HCT116 (cell line): ENCODE measurements at regions not wholly inside any gene's neighbourhood (a gene's known extent, or its start where the extent isn't known, plus 50 kb on each side); places are given as distances from the start of the nearest gene placed in this dataset.

Source experiments
- ATAC-seq: fragments of 200-7000 bp; cut with Tn5 transposase; 2 replicates; pipeline ENCODE4 v1.9.1; 2020; ENCODE audit warnings: mild to moderate bottlenecking, moderate library complexity
- BruUV-seq: library from RNA; stranded (reverse); fragments of 400-500 nt; replicated peaks from 2 replicates; lab custom pipeline; 2021; lab: Mats Ljungman, UMichigan
- CTCF ChIA-PET: fragments of 300-600 bp; sonication (Branson Sonifier 250); formaldehyde crosslinking; loops from one replicate; lab custom pipeline; 2021; ENCODE audit warnings: antibody characterized with exemption; lab: Charles Lee
- POLR2A ChIA-PET: fragments of 300-600, 350-600 bp; sonication (Branson Sonifier 250); formaldehyde crosslinking; loops from one replicate; lab custom pipeline; 2021; ENCODE audit warnings: antibody characterized with exemption; lab: Charles Lee
- RAD21 ChIA-PET, 2 experiments: fragments of 300-600 bp; sonication (Branson Sonifier 250); formaldehyde crosslinking; loops; one replicate each; lab custom pipeline; 2023; ENCODE audit warnings: low total read pairs in 2 of 2; ENCODE audit not compliant: uncharacterized antibody in 2 of 2, unreplicated experiment in 2 of 2, low non-redundant PET in 1 of 2; lab: Charles Lee
- DNase-seq: peaks from one replicate; pipeline ENCODE4 v3.0.0-alpha.2; 2010; ENCODE audit warnings: low read depth, low spot score
- H2AFZ ChIP-seq: fragments of 200-600 bp; shearing (Covaris generic), sonication (generic); 2 replicates; pipeline ENCODE4 v1.6.1; 2017; ENCODE audit warnings: low read depth, mixed run types, mixed read lengths, antibody characterized with exemption, low read length; ENCODE audit not compliant: poor library complexity, severe bottlenecking
- H3K27ac ChIP-seq: 2 replicates; pipeline ENCODE4 v1.5.1; 2012; ENCODE audit warnings: low read depth, low read length
- H3K27me3 ChIP-seq: fragments of 200-600 bp; sonication (generic); 2 replicates; pipeline ENCODE4 v1.6.1; 2016; ENCODE audit warnings: mixed run types, low read length, mixed read lengths; ENCODE audit not compliant: insufficient read depth
- H3K36me3 ChIP-seq, 2 experiments: fragments of 200-500 bp in 1 of 2; fragments of 200-600 bp in 1 of 2; sonication (Bioruptor generic) in 1 of 2; sonication (generic) in 1 of 2; 2 replicates each; pipeline versions ENCODE4 v1.5.1 to v1.6.1; 2014 to 2016; ENCODE audit warnings: low read length in 2 of 2, inconsistent platforms in 1 of 2, mixed read lengths in 1 of 2, mixed run types in 1 of 2; ENCODE audit not compliant: insufficient read depth in 2 of 2, control insufficient read depth in 1 of 2
- H3K4me1 ChIP-seq, 2 experiments: fragments of 200-600 bp in 1 of 2; sonication (generic) in 1 of 2; 2 replicates each; pipeline versions ENCODE4 v1.5.1 to v1.6.1; 2012 to 2017; ENCODE audit warnings: low read length in 2 of 2, inconsistent platforms in 1 of 2, mild to moderate bottlenecking in 1 of 2, mixed read lengths in 1 of 2, mixed run types in 1 of 2, moderate library complexity in 1 of 2; ENCODE audit not compliant: insufficient read depth in 2 of 2, control insufficient read depth in 1 of 2
- H3K4me2 ChIP-seq: fragments of 200-600 bp; sonication (generic); 2 replicates; pipeline ENCODE4 v1.6.1; 2017; ENCODE audit warnings: mixed run types, low read length, mixed read lengths
- H3K4me3 ChIP-seq, 2 experiments: fragments of 200-600 bp in 1 of 2; sonication (generic) in 1 of 2; replicated peaks in 1 of 2; 2 replicates each; pipeline ENCODE4 v1.5.1; 2011 to 2016; ENCODE audit warnings: low read length in 2 of 2, control low read depth in 1 of 2, low read depth in 1 of 2, mild to moderate bottlenecking in 1 of 2, mixed read lengths in 1 of 2, mixed run types in 1 of 2
- H3K79me2 ChIP-seq: fragments of 200-600 bp; sonication (generic); 2 replicates; pipeline ENCODE4 v1.6.1; 2017; ENCODE audit warnings: mild to moderate bottlenecking, mixed run types, low read length, moderate library complexity, mixed read lengths; ENCODE audit not compliant: insufficient read depth
- H3K9ac ChIP-seq: fragments of 200-600 bp; sonication (generic); 2 replicates; pipeline ENCODE4 v1.6.1; 2016; ENCODE audit warnings: low read length, mixed read lengths
- H3K9me2 ChIP-seq: fragments of 200-600 bp; sonication (generic), shearing (Covaris generic); 2 replicates; pipeline ENCODE4 v1.6.1; 2017; ENCODE audit warnings: mixed run types, mild to moderate bottlenecking, moderate library complexity; ENCODE audit not compliant: insufficient read depth
- H3K9me3 ChIP-seq, 2 experiments: fragments of 200-500 bp in 1 of 2; fragments of 200-600 bp in 1 of 2; sonication (Bioruptor generic) in 1 of 2; sonication (generic) in 1 of 2; 2 replicates each; pipeline ENCODE4 v1.6.1; 2014 to 2017; ENCODE audit warnings: low read length in 2 of 2, mixed read lengths in 2 of 2, inconsistent platforms in 1 of 2, low read depth in 1 of 2, mild to moderate bottlenecking in 1 of 2, mixed run types in 1 of 2, moderate library complexity in 1 of 2; ENCODE audit not compliant: control insufficient read depth in 1 of 2, insufficient read depth in 1 of 2
- H4K20me1 ChIP-seq: fragments of 200-600 bp; sonication (generic), shearing (Covaris generic); 2 replicates; pipeline ENCODE4 v1.6.1; 2017; ENCODE audit warnings: mixed run types, mild to moderate bottlenecking, moderate library complexity; ENCODE audit not compliant: insufficient read depth
- CEBPB ChIP-seq: IDR thresholded peaks from 2 replicates; pipeline ENCODE4 v1.6.1; 2012; ENCODE audit warnings: low read depth
- EGR1 ChIP-seq: IDR thresholded peaks from 2 replicates; pipeline ENCODE4 v1.6.1; 2012; ENCODE audit warnings: low read depth
- ELF1 ChIP-seq: IDR thresholded peaks from 2 replicates; pipeline ENCODE4 v1.6.1; 2012; ENCODE audit warnings: low read depth, borderline replicate concordance
- EZH2 ChIP-seq: fragments of 200-600 bp; sonication (generic); IDR thresholded peaks from 2 replicates; pipeline ENCODE4 v1.6.1; 2017; ENCODE audit warnings: antibody characterized with exemption, mixed run types
- EZH2phosphoT487 ChIP-seq: fragments of 200-600 bp; IDR thresholded peaks from 2 replicates; pipeline ENCODE4 v1.6.1; 2018; ENCODE audit warnings: antibody characterized with exemption, borderline replicate concordance
- JUND ChIP-seq: IDR thresholded peaks from 2 replicates; pipeline ENCODE4 v1.6.1; 2012
- POLR2A ChIP-seq: IDR thresholded peaks from 2 replicates; pipeline ENCODE4 v1.7.0; 2011; ENCODE audit warnings: borderline replicate concordance; ENCODE audit not compliant: insufficient read depth, insufficient read length; ENCODE audit errors: extremely low read depth
- POLR2AphosphoS5 ChIP-seq: IDR thresholded peaks from 2 replicates; pipeline ENCODE4 v1.6.1; 2011; ENCODE audit warnings: mild to moderate bottlenecking, low read depth, low read length, moderate library complexity
- RAD21 ChIP-seq: IDR thresholded peaks from 2 replicates; pipeline ENCODE4 v1.6.1; 2012; ENCODE audit warnings: low read depth, mild to moderate bottlenecking
- SIN3A ChIP-seq: IDR thresholded peaks from 2 replicates; pipeline ENCODE4 v1.6.1; 2012; ENCODE audit warnings: low read depth
- SP1 ChIP-seq: IDR thresholded peaks from 2 replicates; pipeline ENCODE4 v1.6.1; 2012; ENCODE audit warnings: low read depth
- ZFX ChIP-seq: fragments of 450-650 bp; IDR thresholded peaks from 2 replicates; pipeline ENCODE4 v1.6.1; 2017
- intact Hi-C: fragments of 100-400 bp; cut with micrococcal nuclease; formaldehyde crosslinking; loops from 2 replicates; pipeline ENCODE4 v1.10.0; 2022
- TF ChIP-seq, protein P1 (sequence below), 3 experiments: fragments of 200-600 bp in 1 of 3; sonication (generic) in 1 of 3; IDR thresholded peaks in 2 of 3; conservative IDR thresholded peaks in 1 of 3; 2 replicates each; pipeline ENCODE4 v1.5.1; 2012 to 2017; ENCODE audit warnings: low read depth in 2 of 3, low read length in 2 of 3, antibody characterized with exemption in 1 of 3, borderline replicate concordance in 1 of 3, control low read depth in 1 of 3, mild to moderate bottlenecking in 1 of 3, mixed read lengths in 1 of 3, mixed run types in 1 of 3, moderate library complexity in 1 of 3; ENCODE audit not compliant: insufficient read depth in 1 of 3
- TF ChIP-seq, protein P2 (sequence below): IDR thresholded peaks from 2 replicates; pipeline ENCODE4 v1.6.1; 2012; ENCODE audit warnings: low read depth
- TF ChIP-seq, protein P3 (sequence below): IDR thresholded peaks from 2 replicates; pipeline ENCODE4 v1.6.1; 2012
- TF ChIP-seq, protein P4 (sequence below): IDR thresholded peaks from 2 replicates; pipeline ENCODE4 v1.6.1; 2012

DNA sequence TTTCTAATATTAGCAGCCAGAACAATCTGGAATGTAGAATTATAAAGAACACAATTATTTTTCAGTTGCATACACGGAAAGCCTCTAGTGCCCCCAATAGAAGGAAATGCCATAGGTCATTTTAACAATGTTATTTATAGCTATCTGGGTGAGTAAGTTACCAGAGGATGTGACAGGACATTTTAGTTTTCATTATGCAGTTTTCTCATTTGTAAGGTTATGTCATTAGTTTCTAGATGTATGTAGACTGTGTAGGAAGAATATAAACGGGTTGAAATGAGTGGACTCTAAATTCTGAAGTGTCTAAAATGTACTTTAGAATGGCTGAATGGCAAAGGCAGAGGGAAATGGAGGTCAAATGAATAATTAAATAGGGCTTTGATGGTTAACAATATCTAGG lies 213.3 kb downstream of the DTHD1 start:
- intact Hi-C loops: no loop called here
- Histone ChIP-seq H3K4me1 (no peaks in the 10 kb centered on the region), H3K36me3 (no peaks in the 10 kb centered on the region), H3K9ac (no peak overlapping the region), H3K79me2 (no peaks in the 10 kb centered on the region), H3K4me3 (no peak overlapping the region), H3K9me2 (no peaks in the 10 kb centered on the region), H3K9me3 (no peaks in the 10 kb centered on the region), H4K20me1 (no peaks in the 10 kb centered on the region), H3K27me3 (no peaks in the 10 kb centered on the region), H2AFZ (no peak overlapping the region), H3K27ac (no peak overlapping the region), H3K4me2 (no peak overlapping the region)
- RAD21 ChIA-PET: no interaction called here
- ATAC-seq (no peak), DNase-seq (no peak)
- CTCF ChIA-PET: no interaction called here
- no peak for TF ChIP-seq POLR2AphosphoS5
- no peak for TF ChIP-seq EZH2
- no peak for TF ChIP-seq EZH2phosphoT487
- no peak for TF ChIP-seq POLR2A
- no peak for TF ChIP-seq RAD21
- TF ChIP-seq ZFX: no peak
- TF ChIP-seq, protein P1, sequence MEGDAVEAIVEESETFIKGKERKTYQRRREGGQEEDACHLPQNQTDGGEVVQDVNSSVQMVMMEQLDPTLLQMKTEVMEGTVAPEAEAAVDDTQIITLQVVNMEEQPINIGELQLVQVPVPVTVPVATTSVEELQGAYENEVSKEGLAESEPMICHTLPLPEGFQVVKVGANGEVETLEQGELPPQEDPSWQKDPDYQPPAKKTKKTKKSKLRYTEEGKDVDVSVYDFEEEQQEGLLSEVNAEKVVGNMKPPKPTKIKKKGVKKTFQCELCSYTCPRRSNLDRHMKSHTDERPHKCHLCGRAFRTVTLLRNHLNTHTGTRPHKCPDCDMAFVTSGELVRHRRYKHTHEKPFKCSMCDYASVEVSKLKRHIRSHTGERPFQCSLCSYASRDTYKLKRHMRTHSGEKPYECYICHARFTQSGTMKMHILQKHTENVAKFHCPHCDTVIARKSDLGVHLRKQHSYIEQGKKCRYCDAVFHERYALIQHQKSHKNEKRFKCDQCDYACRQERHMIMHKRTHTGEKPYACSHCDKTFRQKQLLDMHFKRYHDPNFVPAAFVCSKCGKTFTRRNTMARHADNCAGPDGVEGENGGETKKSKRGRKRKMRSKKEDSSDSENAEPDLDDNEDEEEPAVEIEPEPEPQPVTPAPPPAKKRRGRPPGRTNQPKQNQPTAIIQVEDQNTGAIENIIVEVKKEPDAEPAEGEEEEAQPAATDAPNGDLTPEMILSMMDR (IDR thresholded peaks at IDR 0.05 in 2 of 3, conservative IDR thresholded peaks at IDR 0.05 in 1 of 3; ENCODE audit: borderline replicate concordance in 1 of 3, insufficient read depth in 1 of 3, low read depth in 2 of 3, low read length in 2 of 3): no peak
- no peak for TF ChIP-seq CEBPB
- TF ChIP-seq SP1: no peak
- no peak for TF ChIP-seq EGR1
- POLR2A ChIA-PET: no interaction called here
- no TSS peak for BruUV-seq

DNA sequence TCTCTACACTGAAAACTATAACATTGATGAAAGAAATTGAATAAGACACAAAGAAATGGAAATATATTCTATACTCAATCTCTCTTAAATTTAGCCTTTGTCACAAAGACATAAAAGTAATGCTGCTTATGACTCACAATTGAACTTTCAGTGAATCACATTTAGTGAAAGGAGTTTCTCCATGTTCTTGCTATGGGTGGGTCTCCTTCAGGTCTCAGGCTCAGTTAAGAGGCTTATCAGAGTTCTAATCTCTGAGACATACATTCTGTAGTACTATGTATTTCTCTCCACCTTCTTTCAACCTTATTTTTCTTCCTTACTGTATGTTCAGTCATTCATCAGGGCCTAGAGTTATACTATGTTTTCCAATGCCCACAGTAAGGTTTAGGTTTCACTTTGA lies 220.9 kb downstream of the DTHD1 start:
- ATAC-seq: no peak
- Histone ChIP-seq H4K20me1 (no peaks in the 10 kb centered on the region), H3K36me3 (no peaks in the 10 kb centered on the region), H3K4me1 (no peaks in the 10 kb centered on the region), H3K4me2 (0 out of 2 replicates have a peak overlapping the region, but pooled peaks have one; percentile 5), H3K27ac (no peak overlapping the region), H3K9me2 (no peaks in the 10 kb centered on the region), H3K27me3 (no peaks in the 10 kb centered on the region), H3K9ac (no peak overlapping the region), H3K79me2 (no peaks in the 10 kb centered on the region), H2AFZ (no peak overlapping the region), H3K9me3 (no peaks in the 10 kb centered on the region), H3K4me3 (no peak overlapping the region)
- ChIA-PET RAD21 (no interaction called here), CTCF (no interaction called here), POLR2A (no interaction called here)
- TF ChIP-seq EGR1: no peak
- TF ChIP-seq ZFX: no peak
- no peak for TF ChIP-seq CEBPB
- TF ChIP-seq RAD21: no peak
- no peak for TF ChIP-seq SIN3A
- TF ChIP-seq, protein P2, sequence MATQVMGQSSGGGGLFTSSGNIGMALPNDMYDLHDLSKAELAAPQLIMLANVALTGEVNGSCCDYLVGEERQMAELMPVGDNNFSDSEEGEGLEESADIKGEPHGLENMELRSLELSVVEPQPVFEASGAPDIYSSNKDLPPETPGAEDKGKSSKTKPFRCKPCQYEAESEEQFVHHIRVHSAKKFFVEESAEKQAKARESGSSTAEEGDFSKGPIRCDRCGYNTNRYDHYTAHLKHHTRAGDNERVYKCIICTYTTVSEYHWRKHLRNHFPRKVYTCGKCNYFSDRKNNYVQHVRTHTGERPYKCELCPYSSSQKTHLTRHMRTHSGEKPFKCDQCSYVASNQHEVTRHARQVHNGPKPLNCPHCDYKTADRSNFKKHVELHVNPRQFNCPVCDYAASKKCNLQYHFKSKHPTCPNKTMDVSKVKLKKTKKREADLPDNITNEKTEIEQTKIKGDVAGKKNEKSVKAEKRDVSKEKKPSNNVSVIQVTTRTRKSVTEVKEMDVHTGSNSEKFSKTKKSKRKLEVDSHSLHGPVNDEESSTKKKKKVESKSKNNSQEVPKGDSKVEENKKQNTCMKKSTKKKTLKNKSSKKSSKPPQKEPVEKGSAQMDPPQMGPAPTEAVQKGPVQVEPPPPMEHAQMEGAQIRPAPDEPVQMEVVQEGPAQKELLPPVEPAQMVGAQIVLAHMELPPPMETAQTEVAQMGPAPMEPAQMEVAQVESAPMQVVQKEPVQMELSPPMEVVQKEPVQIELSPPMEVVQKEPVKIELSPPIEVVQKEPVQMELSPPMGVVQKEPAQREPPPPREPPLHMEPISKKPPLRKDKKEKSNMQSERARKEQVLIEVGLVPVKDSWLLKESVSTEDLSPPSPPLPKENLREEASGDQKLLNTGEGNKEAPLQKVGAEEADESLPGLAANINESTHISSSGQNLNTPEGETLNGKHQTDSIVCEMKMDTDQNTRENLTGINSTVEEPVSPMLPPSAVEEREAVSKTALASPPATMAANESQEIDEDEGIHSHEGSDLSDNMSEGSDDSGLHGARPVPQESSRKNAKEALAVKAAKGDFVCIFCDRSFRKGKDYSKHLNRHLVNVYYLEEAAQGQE: no peak
- TF ChIP-seq JUND: no peak
- TF ChIP-seq, protein P3, sequence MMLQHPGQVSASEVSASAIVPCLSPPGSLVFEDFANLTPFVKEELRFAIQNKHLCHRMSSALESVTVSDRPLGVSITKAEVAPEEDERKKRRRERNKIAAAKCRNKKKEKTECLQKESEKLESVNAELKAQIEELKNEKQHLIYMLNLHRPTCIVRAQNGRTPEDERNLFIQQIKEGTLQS: no peak
- TF ChIP-seq, protein P4, sequence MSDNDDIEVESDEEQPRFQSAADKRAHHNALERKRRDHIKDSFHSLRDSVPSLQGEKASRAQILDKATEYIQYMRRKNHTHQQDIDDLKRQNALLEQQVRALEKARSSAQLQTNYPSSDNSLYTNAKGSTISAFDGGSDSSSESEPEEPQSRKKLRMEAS: no peak
- TF ChIP-seq POLR2AphosphoS5: no peak
- no peak for TF ChIP-seq ELF1
- TF ChIP-seq EZH2: no peak
- BruUV-seq: no TSS peak
- DNase-seq: no peak
- intact Hi-C loops: no loop called here
